ENCODE measurements at regions not wholly inside any gene's neighbourhood (a gene's known extent, or its start where the extent isn't known, plus 50 kb on each side); places are given as distances from the start of the nearest gene placed in this dataset.

GRCh38 chr13:107139006-107139405 lies 571.1 kb upstream of the ARGLU1 start:
- no peak overlapping the region for H3K27ac ChIP-seq
- no peaks in the 10 kb centered on the region for H3K27me3 ChIP-seq (ENCODE audit: insufficient read depth, low read depth)
- no peak overlapping the region for H2AFZ ChIP-seq (ENCODE audit: low read depth)
- H3K4me2 ChIP-seq: no peak overlapping the region
- no peak overlapping the region for H3K9ac ChIP-seq
- H3K4me3 ChIP-seq (IDR thresholded peaks at IDR 0.05; ENCODE audit: insufficient read depth, low read depth, low read length): no peak overlapping the region
- no peaks in the 10 kb centered on the region for H3K36me3 ChIP-seq (ENCODE audit: insufficient read depth)
- H4K20me1 ChIP-seq (ENCODE audit: insufficient read depth): no peaks in the 10 kb centered on the region
- H3K4me1 ChIP-seq (ENCODE audit: low read depth, poor library complexity, severe bottlenecking): no peaks in the 10 kb centered on the region
- no peak for TF ChIP-seq CTCF (conservative IDR thresholded peaks at IDR 0.05; ENCODE audit: low read depth, low read length)
- no peaks in the 10 kb centered on the region for H3K79me2 ChIP-seq (ENCODE audit: insufficient read depth, low read depth)

- Histone ChIP-seq H2AFZ (ENCODE audit: low read depth) (no peak overlapping the region), H3K27me3 (ENCODE audit: insufficient read depth, low read depth) (no peaks in the 10 kb centered on the region), H3K4me3 (IDR thresholded peaks at IDR 0.05; ENCODE audit: insufficient read depth, low read depth, low read length) (no peak overlapping the region), H3K79me2 (ENCODE audit: insufficient read depth, low read depth) (no peaks in the 10 kb centered on the region), H4K20me1 (ENCODE audit: insufficient read depth) (no peaks in the 10 kb centered on the region), H3K4me2 (no peak overlapping the region), H3K9ac (no peak overlapping the region), H3K36me3 (ENCODE audit: insufficient read depth) (no peaks in the 10 kb centered on the region), H3K4me1 (ENCODE audit: low read depth, poor library complexity, severe bottlenecking) (no peaks in the 10 kb centered on the region), H3K27ac (no peak overlapping the region)
- TF ChIP-seq CTCF (conservative IDR thresholded peaks at IDR 0.05; ENCODE audit: low read depth, low read length): no peak
Observed at GRCh38 chr13:107138486-107138885, 570.5 kb upstream of the ARGLU1 start.

GRCh38 chr13:107133950-107134349 lies 566.0 kb upstream of the ARGLU1 start:
- no peak for TF ChIP-seq CTCF (conservative IDR thresholded peaks at IDR 0.05; ENCODE audit: low read depth, low read length)
- Histone ChIP-seq H3K27me3 (ENCODE audit: insufficient read depth, low read depth) (no peaks in the 10 kb centered on the region), H3K4me2 (no peak overlapping the region), H3K9ac (no peak overlapping the region), H3K4me3 (IDR thresholded peaks at IDR 0.05; ENCODE audit: insufficient read depth, low read depth, low read length) (no peak overlapping the region), H3K4me1 (ENCODE audit: low read depth, poor library complexity, severe bottlenecking) (no peaks in the 10 kb centered on the region), H4K20me1 (ENCODE audit: insufficient read depth) (no peaks in the 10 kb centered on the region), H2AFZ (ENCODE audit: low read depth) (no peak overlapping the region), H3K79me2 (ENCODE audit: insufficient read depth, low read depth) (no peaks in the 10 kb centered on the region), H3K27ac (no peak overlapping the region), H3K36me3 (ENCODE audit: insufficient read depth) (no peaks in the 10 kb centered on the region)

DNA sequence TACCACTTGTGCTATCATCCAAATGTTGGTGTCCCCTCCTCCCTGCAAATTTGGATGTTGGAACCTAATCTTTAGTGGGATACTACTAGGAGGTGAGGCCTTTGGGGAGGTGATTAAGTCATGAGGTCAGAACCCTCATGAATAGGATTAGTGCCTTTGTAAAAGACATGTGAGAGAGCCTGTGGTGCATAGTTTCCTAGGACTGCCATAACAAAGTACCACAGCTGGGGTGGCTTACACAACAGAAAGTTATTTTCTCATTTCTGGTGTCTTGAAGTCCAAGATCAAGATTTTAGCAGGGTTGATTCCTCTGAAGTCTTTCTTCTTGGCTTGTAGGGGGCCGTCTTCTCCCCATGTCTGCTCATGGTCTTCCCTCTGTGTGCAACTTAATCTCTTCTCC lies 562.6 kb upstream of the ARGLU1 start:
- Histone ChIP-seq H3K27ac (no peak overlapping the region), H4K20me1 (ENCODE audit: insufficient read depth) (no peaks in the 10 kb centered on the region), H3K27me3 (ENCODE audit: insufficient read depth, low read depth) (no peaks in the 10 kb centered on the region), H3K4me2 (no peak overlapping the region), H3K4me1 (ENCODE audit: low read depth, poor library complexity, severe bottlenecking) (no peaks in the 10 kb centered on the region), H3K79me2 (ENCODE audit: insufficient read depth, low read depth) (no peaks in the 10 kb centered on the region), H2AFZ (ENCODE audit: low read depth) (no peak overlapping the region), H3K36me3 (ENCODE audit: insufficient read depth) (no peaks in the 10 kb centered on the region), H3K9ac (no peak overlapping the region), H3K4me3 (IDR thresholded peaks at IDR 0.05; ENCODE audit: insufficient read depth, low read depth, low read length) (no peak overlapping the region)
- TF ChIP-seq CTCF (conservative IDR thresholded peaks at IDR 0.05; ENCODE audit: low read depth, low read length): no peak

GRCh38 chr13:107124730-107125129 lies 556.8 kb upstream of the ARGLU1 start:
- Histone ChIP-seq H3K4me1 (ENCODE audit: low read depth, poor library complexity, severe bottlenecking) (no peaks in the 10 kb centered on the region), H3K9ac (no peak overlapping the region), H3K27ac (no peak overlapping the region), H3K79me2 (ENCODE audit: insufficient read depth, low read depth) (no peaks in the 10 kb centered on the region), H4K20me1 (ENCODE audit: insufficient read depth) (no peaks in the 10 kb centered on the region), H2AFZ (ENCODE audit: low read depth) (no peak overlapping the region), H3K4me2 (no peak overlapping the region), H3K4me3 (IDR thresholded peaks at IDR 0.05; ENCODE audit: insufficient read depth, low read depth, low read length) (no peak overlapping the region), H3K36me3 (ENCODE audit: insufficient read depth) (no peaks in the 10 kb centered on the region), H3K27me3 (ENCODE audit: insufficient read depth, low read depth) (no peaks in the 10 kb centered on the region)
- TF ChIP-seq CTCF (conservative IDR thresholded peaks at IDR 0.05; ENCODE audit: low read depth, low read length): no peak

Data from KMS-11 (cell line).